Upper lobe of left lung (tissue), 6 donors: ENCODE measurements at regions not wholly inside any gene's neighbourhood (a gene's known extent, or its start where the extent isn't known, plus 50 kb on each side); places are given as distances from the start of the nearest gene placed in this dataset.
"Not testable (repeated sequence)": the region's sequence is repeated elsewhere in the genome, so short reads cannot be mapped to it uniquely, and the experiment has no call there.

Experiments used
- ATAC-seq, 2 donors: fragments of 200-7000 bp; cut with Tn5 transposase; one replicate each; pipeline ENCODE4 v1.9.1; 2022; ENCODE audit warnings: mild to moderate bottlenecking in 2 of 2, moderate library complexity in 2 of 2; ENCODE audit not compliant: low FRiP score in 2 of 2
- DNase-seq, 2 donors: peaks; one replicate each; pipeline ENCODE4 v3.0.0-alpha.2; 2019 to 2020
- H3K27ac ChIP-seq, 4 donors: fragments of 200-600 bp; sonication (generic); one replicate each; pipeline ENCODE4 v1.5.1; 2016 to 2019
- H3K27me3 ChIP-seq, 4 donors: fragments of 200-600 bp; sonication (generic); one replicate each; pipeline ENCODE4 v1.5.1; 2017 to 2019
- H3K36me3 ChIP-seq, 4 donors: fragments of 200-600 bp; sonication (generic); one replicate each; pipeline ENCODE4 v1.5.1; 2016 to 2019
- H3K4me1 ChIP-seq, 4 donors: fragments of 200-600 bp; sonication (generic); one replicate each; pipeline ENCODE4 v1.5.1; 2018 to 2019
- H3K4me3 ChIP-seq, 4 donors: fragments of 200-600 bp; sonication (generic); one replicate each; pipeline ENCODE4 v1.5.1; 2017 to 2019; ENCODE audit warnings: mild to moderate bottlenecking in 2 of 4, moderate library complexity in 1 of 4
- H3K9me3 ChIP-seq, 4 donors: fragments of 200-600 bp; sonication (generic); one replicate each; pipeline ENCODE4 v1.5.1; 2018 to 2019
- CTCF ChIP-seq, 6 experiments: fragments of 450-650 bp in 4 of 6; fragments of 200-600 bp in 2 of 6; sonication (generic) in 2 of 6; IDR thresholded peaks; one replicate each; pipeline ENCODE4 v1.5.1; 2016 to 2019; ENCODE audit warnings: antibody characterized with exemption in 6 of 6
- EP300 ChIP-seq, 4 donors: sonication (generic); formaldehyde crosslinking; IDR thresholded peaks; one replicate each; pipeline ENCODE4 v1.5.1; 2017; ENCODE audit warnings: antibody characterized with exemption in 4 of 4, control low read depth in 2 of 4
- POLR2A ChIP-seq, 4 donors: fragments of 450-650 bp; IDR thresholded peaks; one replicate each; pipeline ENCODE4 v1.5.1; 2016 to 2017; ENCODE audit warnings: antibody characterized with exemption in 4 of 4, mild to moderate bottlenecking in 2 of 4
- POLR2AphosphoS5 ChIP-seq, 2 donors: sonication (generic); formaldehyde crosslinking; IDR thresholded peaks; one replicate each; pipeline ENCODE4 v1.5.1; 2017; ENCODE audit warnings: antibody characterized with exemption in 2 of 2
- WGBS, 2 donors: methylation state at CpG; one replicate each; pipeline ENCODE4 v1.1.5; 2017 to 2018; 5-methylcytosine and 5-hydroxymethylcytosine counted together
- donor health status: DM: no; HTN: no; CAD: no; lungs with moderate emphysema.
- donor health status: DM: no; HTN: yes; CAD: no; lungs with severe emphysema.

- ATAC-seq (peak; percentile 96 to 97), DNase-seq (peak; percentile 88 to 93)
- WGBS, 2 donors: 35% methylated on average over 12 of the region's 12 CpGs
- Histone ChIP-seq H3K9me3 (no peaks in the 10 kb centered on the region), H3K36me3 (no peaks in the 10 kb centered on the region), H3K4me1 (peaks cover 10 to 31% (median 22%) of the 10 kb centered on the region in 4 donors), H3K27me3 (no peaks in the 10 kb centered on the region), H3K27ac (peak overlapping the region; percentile 59 to 78 (median 70)), H3K4me3 (no peak overlapping the region)
- TF ChIP-seq EP300 (IDR thresholded peaks at IDR 0.05): peak in 1 of 4 donors; percentile 76
- peak in 1 of 2 donors; percentile 80 for TF ChIP-seq POLR2AphosphoS5 (IDR thresholded peaks at IDR 0.05)
- peak in 1 of 6 experiments; percentile 10 for TF ChIP-seq CTCF (IDR thresholded peaks at IDR 0.05)
- TF ChIP-seq POLR2A (IDR thresholded peaks at IDR 0.05): peak in 1 of 4 donors; percentile 13
These were observed 83.2 kb upstream of the KIF5B start for GRCh38 chr10:32139223-32140073.

- H3K27me3 ChIP-seq, H3K4me3 ChIP-seq, H3K36me3 ChIP-seq, DNase-seq, H3K27ac ChIP-seq, ATAC-seq, H3K9me3 ChIP-seq: not testable (repeated sequence)
- WGBS, 2 donors: 79 to 85% methylated on average over 6 to 7 of the region's 7 CpGs
- peaks cover 10 to 31% (median 22%) of the 10 kb centered on the region in 4 donors for H3K4me1 ChIP-seq
These were observed 80.7 kb upstream of the KIF5B start for GRCh38 chr10:32136927-32137326.

GRCh38 chr10:32135796-32136195, 79.6 kb upstream of the KIF5B start:
- H3K27ac ChIP-seq, H3K36me3 ChIP-seq, H3K4me3 ChIP-seq, ATAC-seq, H3K9me3 ChIP-seq, H3K27me3 ChIP-seq: not testable (repeated sequence)
- DNase-seq: peak in 1 of 2 donors; percentile 59
- H3K4me1 ChIP-seq: peaks cover 9 to 24% (median 17%) of the 10 kb centered on the region in 4 donors
- 47 to 74% methylated on average over 5 of the region's 5 CpGs for WGBS, 2 donors

GRCh38 chr10:32132357-32132946, 76.2 kb upstream of the KIF5B start:
- Histone ChIP-seq H3K9me3 (no peaks in the 10 kb centered on the region), H3K4me1 (no peaks in the 10 kb centered on the region), H3K27me3 (no peaks in the 10 kb centered on the region), H3K36me3 (no peaks in the 10 kb centered on the region), H3K4me3 (no peak overlapping the region), H3K27ac (no peak overlapping the region)
- peak in 1 of 2 donors; percentile 37 for DNase-seq
- TF ChIP-seq CTCF (IDR thresholded peaks at IDR 0.05): no peak
- no peak for TF ChIP-seq EP300 (IDR thresholded peaks at IDR 0.05)
- no peak for TF ChIP-seq POLR2AphosphoS5 (IDR thresholded peaks at IDR 0.05)
- no peak for TF ChIP-seq POLR2A (IDR thresholded peaks at IDR 0.05)
- WGBS, 2 donors: 79 to 84% methylated on average over 7 of the region's 7 CpGs
- ATAC-seq: no peak

GRCh38 chr10:32131388-32131787, 75.2 kb upstream of the KIF5B start:
- H3K9me3 ChIP-seq: no peaks in the 10 kb centered on the region
- no peak for TF ChIP-seq POLR2A (IDR thresholded peaks at IDR 0.05)
- DNase-seq (no peak), ATAC-seq (no peak)
- H3K27ac ChIP-seq: no peak overlapping the region
- H3K4me1 ChIP-seq: no peaks in the 10 kb centered on the region
- WGBS, 2 donors: 32 to 37% methylated on average over 3 of the region's 3 CpGs
- H3K36me3 ChIP-seq: no peaks in the 10 kb centered on the region
- H3K27me3 ChIP-seq: no peaks in the 10 kb centered on the region
- H3K4me3 ChIP-seq: no peak overlapping the region

- no peak for DNase-seq
- no peak overlapping the region for H3K4me3 ChIP-seq
These were observed 74.6 kb upstream of the KIF5B start for GRCh38 chr10:32130788-32131187.

More at GRCh38 chr10:32130788-32131187, 74.6 kb upstream of the KIF5B start:
- Histone ChIP-seq H3K27me3 (no peaks in the 10 kb centered on the region), H3K27ac (no peak overlapping the region), H3K36me3 (no peaks in the 10 kb centered on the region), H3K4me1 (no peaks in the 10 kb centered on the region), H3K9me3 (no peaks in the 10 kb centered on the region)
- 92 to 93% methylated on average over 2 of the region's 2 CpGs for WGBS, 2 donors
- TF ChIP-seq POLR2A (IDR thresholded peaks at IDR 0.05) (no peak), CTCF (IDR thresholded peaks at IDR 0.05) (no peak), POLR2AphosphoS5 (IDR thresholded peaks at IDR 0.05) (no peak), EP300 (IDR thresholded peaks at IDR 0.05) (no peak)
- no peak for ATAC-seq
